Tibial artery (tissue), 4 donors: ENCODE measurements at regions not wholly inside any gene's neighbourhood (a gene's known extent, or its start where the extent isn't known, plus 50 kb on each side); places are given as distances from the start of the nearest gene placed in this dataset.

Source experiments
- DNase-seq, 2 donors: peaks; one replicate each; pipeline ENCODE4 v3.0.0-alpha.2; 2019
- H3K27ac ChIP-seq, 2 donors: fragments of 200-600 bp; sonication (generic) in 1 of 2; 1 replicate in 1 of 2; 2 replicates in 1 of 2; pipeline ENCODE4 v1.5.1; 2018 to 2019; ENCODE audit warnings: mild to moderate bottlenecking in 1 of 2
- H3K27me3 ChIP-seq, 2 donors: fragments of 200-600 bp; sonication (generic) in 1 of 2; one replicate each; pipeline versions ENCODE4 v1.5.1 to v1.6.0; 2016 to 2019
- H3K36me3 ChIP-seq, 3 donors: fragments of 200-600 bp; sonication (generic) in 2 of 3; one replicate each; pipeline ENCODE4 v1.5.1; 2016 to 2019; ENCODE audit warnings: mild to moderate bottlenecking in 2 of 3
- H3K4me1 ChIP-seq, 4 donors: fragments of 200-600 bp; sonication (generic) in 2 of 4; 1 replicate in 3 of 4; 2 replicates in 1 of 4; pipeline ENCODE4 v1.5.1; 2016 to 2019
- H3K4me3 ChIP-seq, 2 donors: fragments of 200-600 bp; sonication (generic) in 1 of 2; 1 replicate in 1 of 2; 2 replicates in 1 of 2; pipeline ENCODE4 v1.5.1; 2018 to 2019; ENCODE audit warnings: mild to moderate bottlenecking in 2 of 2
- H3K9me3 ChIP-seq, 3 donors: fragments of 200-600 bp; sonication (generic) in 1 of 3; one replicate each; pipeline ENCODE4 v1.5.1; 2016 to 2019
- intact Hi-C: fragments of 100-400 bp; cut with DNase I; formaldehyde crosslinking; loops from one replicate; pipeline ENCODE4 v1.15.0; 2023; ENCODE audit warnings: low total_unique reads
- TF ChIP-seq, protein P1 (sequence below), 2 experiments: fragments of 200-600 bp in 1 of 2; fragments of 450-650 bp in 1 of 2; IDR thresholded peaks; one replicate each; pipeline ENCODE4 v1.5.1; 2017 to 2019; ENCODE audit warnings: antibody characterized with exemption in 2 of 2, mild to moderate bottlenecking in 1 of 2, moderate library complexity in 1 of 2

DNA sequence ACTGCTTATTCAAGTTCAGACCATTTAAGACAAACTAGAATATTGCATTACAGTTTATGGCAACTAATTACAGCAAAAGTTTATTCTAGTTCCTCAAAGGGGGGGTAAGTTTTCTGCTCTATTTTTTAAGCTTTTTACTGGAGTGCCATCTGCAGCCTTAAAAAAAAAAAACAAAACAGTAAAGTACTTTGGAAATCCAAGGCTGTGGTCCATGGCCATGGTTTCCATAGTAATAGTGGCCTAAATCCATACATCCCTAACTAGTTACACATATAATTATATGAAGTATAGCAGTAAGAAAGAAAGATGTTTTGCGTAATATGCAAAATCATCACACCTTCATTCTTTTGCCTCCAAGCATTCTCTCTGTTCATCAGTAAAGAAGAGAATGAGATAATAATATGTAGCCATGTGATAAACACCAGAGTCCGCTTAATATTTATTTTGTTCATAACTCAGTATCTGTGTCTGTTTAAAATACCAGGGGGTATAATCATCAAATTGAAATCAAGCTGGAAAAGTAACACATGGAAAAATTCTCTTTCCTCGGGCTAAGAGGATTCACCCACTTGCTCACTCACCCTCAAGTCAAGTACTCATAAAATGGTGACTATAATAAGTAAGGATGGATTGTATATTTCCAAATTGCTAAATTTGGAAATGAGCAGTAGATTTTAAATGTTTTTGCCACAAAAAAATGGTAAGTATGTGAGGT lies 301.1 kb upstream of the RND3 start:
- Histone ChIP-seq H3K36me3 (no peaks in the 10 kb centered on the region), H3K4me3 (no peak overlapping the region), H3K27me3 (no peaks in the 10 kb centered on the region), H3K4me1 (no peaks in the 10 kb centered on the region), H3K27ac (no peak overlapping the region), H3K9me3 (peaks cover 0 to 18% (median 11%) of the 10 kb centered on the region in 3 donors)
- TF ChIP-seq, protein P1, sequence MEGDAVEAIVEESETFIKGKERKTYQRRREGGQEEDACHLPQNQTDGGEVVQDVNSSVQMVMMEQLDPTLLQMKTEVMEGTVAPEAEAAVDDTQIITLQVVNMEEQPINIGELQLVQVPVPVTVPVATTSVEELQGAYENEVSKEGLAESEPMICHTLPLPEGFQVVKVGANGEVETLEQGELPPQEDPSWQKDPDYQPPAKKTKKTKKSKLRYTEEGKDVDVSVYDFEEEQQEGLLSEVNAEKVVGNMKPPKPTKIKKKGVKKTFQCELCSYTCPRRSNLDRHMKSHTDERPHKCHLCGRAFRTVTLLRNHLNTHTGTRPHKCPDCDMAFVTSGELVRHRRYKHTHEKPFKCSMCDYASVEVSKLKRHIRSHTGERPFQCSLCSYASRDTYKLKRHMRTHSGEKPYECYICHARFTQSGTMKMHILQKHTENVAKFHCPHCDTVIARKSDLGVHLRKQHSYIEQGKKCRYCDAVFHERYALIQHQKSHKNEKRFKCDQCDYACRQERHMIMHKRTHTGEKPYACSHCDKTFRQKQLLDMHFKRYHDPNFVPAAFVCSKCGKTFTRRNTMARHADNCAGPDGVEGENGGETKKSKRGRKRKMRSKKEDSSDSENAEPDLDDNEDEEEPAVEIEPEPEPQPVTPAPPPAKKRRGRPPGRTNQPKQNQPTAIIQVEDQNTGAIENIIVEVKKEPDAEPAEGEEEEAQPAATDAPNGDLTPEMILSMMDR (IDR thresholded peaks at IDR 0.05) = no peak
- DNase-seq = no peak
- intact Hi-C loops = no loop called here

DNA sequence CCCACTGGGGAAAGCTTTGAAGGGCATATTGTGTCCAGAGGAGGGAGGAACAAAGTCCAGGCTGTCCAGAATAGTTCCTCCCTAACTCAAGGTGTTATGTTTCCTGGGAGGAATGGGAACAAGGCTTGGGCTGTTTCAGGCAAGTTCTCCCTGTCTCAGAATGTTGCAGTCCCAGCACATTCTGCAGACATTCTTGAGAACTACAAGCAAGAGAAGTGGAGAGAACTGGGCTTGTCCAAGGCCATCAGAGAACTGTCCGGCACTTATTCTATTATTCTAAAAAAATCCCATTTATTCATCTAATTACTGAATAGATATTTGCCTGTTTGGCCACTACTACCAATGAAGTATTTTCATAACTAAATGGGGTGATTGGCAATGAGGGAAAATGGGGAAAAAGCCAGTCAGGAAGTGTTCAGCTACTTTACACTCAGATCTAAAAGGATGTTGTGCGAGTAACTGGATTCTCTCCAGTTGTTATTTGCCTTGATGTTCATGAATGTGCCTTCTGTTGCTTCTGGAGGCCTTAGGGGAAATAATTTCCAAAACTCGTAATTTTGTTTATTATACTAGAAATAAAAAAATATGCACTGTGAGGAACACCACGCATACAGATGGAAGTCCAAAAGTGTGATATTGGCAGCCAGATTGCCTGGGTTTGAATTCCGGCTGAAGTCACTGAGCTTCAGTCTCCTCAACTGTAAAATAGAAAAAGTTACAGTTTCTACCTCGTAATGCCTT lies 300.1 kb upstream of the RND3 start:
- TF ChIP-seq, protein P1 (IDR thresholded peaks at IDR 0.05) = no peak
- Histone ChIP-seq H3K36me3 (no peaks in the 10 kb centered on the region), H3K9me3 (peaks cover 0 to 18% (median 4%) of the 10 kb centered on the region in 3 donors), H3K27ac (no peak overlapping the region), H3K4me3 (no peak overlapping the region), H3K4me1 (no peaks in the 10 kb centered on the region), H3K27me3 (no peaks in the 10 kb centered on the region)
- no peak for DNase-seq
- intact Hi-C loops = no loop called here

DNA sequence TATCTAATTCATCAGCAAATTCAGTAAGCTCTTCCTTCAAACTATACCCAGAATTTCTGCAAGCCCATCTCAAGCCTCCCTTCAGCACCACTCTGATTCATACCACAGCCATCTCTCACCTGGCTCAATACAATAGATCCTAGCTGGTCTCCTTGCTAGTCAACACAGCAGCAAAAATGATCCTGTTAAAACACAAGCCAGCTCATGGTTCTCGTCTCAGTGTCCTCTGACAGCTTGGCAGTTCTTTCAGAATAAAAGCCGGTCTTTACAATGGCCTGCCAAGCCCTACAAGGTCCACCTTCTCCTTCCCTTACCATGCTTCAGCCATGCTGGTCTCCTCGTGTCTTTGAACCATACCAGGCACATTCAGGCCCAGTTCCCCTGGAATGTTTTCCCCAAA lies 296.9 kb upstream of the RND3 start:
- Histone ChIP-seq H3K36me3 (no peaks in the 10 kb centered on the region), H3K9me3 (no peaks in the 10 kb centered on the region), H3K27me3 (no peaks in the 10 kb centered on the region), H3K27ac (no peak overlapping the region), H3K4me1 (no peaks in the 10 kb centered on the region), H3K4me3 (no peak overlapping the region)
- intact Hi-C loops = no loop called here
- TF ChIP-seq, protein P1 (IDR thresholded peaks at IDR 0.05) = no peak
- no peak for DNase-seq

DNA sequence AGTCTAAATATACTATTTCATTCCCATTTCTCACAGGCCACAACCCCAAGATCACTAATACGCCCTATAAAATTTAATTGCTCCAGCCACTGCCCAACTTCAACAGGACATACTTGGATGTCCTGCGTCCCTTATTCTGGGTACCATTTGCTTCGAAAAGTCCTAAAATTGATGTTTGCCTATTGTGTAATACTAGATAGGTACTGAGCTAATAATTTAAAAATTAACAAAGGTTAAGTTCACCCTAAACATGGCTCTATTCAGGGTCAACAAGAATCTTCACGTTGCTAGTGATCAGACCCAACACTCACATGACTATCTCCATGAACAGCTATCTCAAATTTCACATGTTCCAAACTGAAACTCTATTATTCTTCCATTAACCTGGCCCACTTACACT lies 296.4 kb upstream of the RND3 start:
- H3K27ac ChIP-seq = no peak overlapping the region
- no peak overlapping the region for H3K4me3 ChIP-seq
- intact Hi-C loops = no loop called here
- H3K36me3 ChIP-seq = no peaks in the 10 kb centered on the region
- DNase-seq = no peak
- no peaks in the 10 kb centered on the region for H3K9me3 ChIP-seq
- TF ChIP-seq, protein P1 (IDR thresholded peaks at IDR 0.05) = no peak
- no peaks in the 10 kb centered on the region for H3K27me3 ChIP-seq
- no peaks in the 10 kb centered on the region for H3K4me1 ChIP-seq

DNA sequence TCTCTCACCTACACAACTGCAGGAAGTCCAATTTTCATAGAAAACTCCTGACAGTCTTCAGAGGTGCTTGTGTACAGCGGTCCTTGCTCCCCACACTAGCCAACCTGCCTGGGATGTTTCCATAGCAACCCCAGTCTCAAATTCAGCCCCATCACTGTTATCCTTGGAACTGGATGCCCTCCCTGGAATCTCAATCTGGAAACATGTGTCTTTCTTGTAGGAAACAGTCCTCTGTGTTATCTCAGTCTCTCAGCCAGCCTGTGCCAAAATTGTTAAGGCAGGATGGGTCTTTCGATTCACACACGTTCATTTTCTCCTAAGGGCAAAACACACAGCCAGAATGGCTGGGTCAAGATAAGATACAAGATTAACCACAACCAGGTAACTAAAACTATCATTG lies 295.5 kb upstream of the RND3 start:
- no peak overlapping the region for H3K27ac ChIP-seq
- TF ChIP-seq, protein P1 (IDR thresholded peaks at IDR 0.05) = no peak
- no peaks in the 10 kb centered on the region for H3K36me3 ChIP-seq
- no peak overlapping the region for H3K4me3 ChIP-seq
- no peak for DNase-seq
- no peaks in the 10 kb centered on the region for H3K9me3 ChIP-seq
- intact Hi-C loops = no loop called here
- H3K27me3 ChIP-seq = no peaks in the 10 kb centered on the region
- H3K4me1 ChIP-seq = no peaks in the 10 kb centered on the region
